HG02852 (cell line): ENCODE measurements at regions not wholly inside any gene's neighbourhood (a gene's known extent, or its start where the extent isn't known, plus 50 kb on each side); places are given as distances from the start of the nearest gene placed in this dataset.
A peak's percentile ranks its signal among the peaks of the same experiment; 100 is the strongest.
"Not testable (repeated sequence)": the region's sequence is repeated elsewhere in the genome, so short reads cannot be mapped to it uniquely, and the experiment has no call there.

Experiments
- ATAC-seq: cut with Tn5 transposase; IDR thresholded peaks from one replicate; pipeline ENCODE4 v1.9.1; 2021; ENCODE audit warnings: mild to moderate bottlenecking, moderate library complexity; ENCODE audit not compliant: unreplicated experiment

DNA sequence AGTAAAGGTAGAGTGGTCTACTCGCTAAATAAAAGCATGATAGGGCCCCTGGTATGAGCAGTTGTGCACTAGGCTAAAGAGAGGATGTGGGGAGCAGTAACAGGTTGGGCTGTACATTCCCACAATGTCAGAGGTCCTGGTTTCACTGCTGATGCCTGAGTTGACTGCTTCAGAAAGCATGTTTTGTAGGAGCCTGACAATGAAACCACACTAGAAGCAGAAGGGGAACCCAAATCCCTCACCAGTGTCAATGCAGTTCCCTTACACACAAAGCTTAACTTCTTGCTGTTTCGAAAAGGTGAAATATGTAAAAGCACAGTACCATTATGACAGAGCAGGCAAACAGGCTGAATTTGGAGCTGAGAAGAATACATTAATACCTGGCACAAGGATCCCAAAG lies 291.7 kb upstream of the KYNU start:
- peak; percentile 94 for ATAC-seq

DNA sequence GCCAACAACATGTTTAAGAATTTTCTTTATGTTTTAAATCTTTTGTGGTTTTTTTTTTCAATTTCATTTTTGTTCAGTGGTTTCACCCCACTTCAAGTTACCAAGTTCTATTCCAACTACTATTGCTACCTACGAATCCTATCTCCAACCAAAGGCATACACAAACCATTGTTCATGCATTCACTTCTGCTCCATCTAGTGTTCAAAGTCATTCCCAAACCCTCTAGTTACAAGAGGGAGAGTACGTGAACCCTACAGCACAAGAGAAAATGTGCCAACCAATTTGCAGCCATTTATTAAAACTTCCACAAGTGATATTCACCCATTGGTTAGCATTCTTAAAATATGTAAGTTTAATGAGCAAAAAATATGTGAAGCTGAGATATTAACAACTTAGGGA lies 295.1 kb upstream of the KYNU start:
- no peak for ATAC-seq

DNA sequence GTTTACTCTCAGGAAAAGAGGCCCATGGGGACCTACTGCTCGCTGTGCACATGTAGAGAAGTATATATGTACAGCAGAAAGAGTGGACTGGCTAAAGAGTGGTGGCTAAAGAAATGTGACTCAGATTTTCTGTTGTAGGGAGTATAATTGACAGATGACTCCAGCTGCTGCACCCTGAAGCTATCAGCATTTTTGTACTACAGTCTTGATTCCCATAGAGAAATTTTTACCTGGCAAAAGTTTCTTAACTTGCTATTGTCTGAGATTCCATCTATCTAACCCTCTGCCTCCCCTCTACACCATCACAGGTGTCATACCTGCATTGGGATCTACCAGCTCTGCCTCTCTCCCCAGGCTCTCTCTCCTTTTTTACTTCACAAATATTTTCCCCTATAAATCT lies 296.0 kb upstream of the KYNU start:
- no peak for ATAC-seq

DNA sequence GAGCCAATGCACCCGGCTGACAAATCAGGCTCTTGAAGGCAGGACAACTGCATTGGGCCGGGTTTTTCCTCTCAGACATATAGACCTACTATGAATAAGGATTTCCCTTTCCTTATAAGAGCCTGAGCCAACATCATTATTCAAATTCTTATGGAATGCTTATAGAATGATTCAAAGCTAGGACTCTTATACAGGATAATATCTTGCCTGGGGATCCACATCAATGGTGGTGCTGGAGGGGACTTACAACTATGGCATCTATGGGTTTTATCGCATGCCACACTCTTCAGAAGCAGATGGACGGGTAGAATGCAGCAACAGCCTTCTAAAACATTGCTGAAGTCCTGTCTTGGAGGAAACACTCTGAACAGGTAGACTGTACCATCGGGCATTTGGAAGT lies 296.8 kb upstream of the KYNU start:
- ATAC-seq = no peak

DNA sequence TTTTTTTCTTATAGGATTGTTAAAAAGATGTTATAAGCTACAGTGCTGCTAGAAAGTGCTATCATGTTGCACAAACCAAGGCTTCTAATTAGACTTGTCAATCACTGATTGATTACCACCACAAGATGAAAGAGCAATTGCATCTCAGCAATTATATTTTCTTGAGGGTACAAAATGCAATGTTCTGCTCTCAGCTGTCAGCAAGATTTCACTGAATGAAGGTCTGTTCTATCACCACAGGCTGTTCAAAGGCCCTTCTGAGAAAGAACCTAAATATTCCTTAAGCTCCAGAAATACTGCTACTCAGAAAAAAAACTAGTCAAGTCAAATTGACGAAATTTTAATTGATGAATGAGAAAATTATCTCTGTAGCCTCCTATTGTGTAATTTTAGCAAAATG lies 301.9 kb upstream of the KYNU start:
- ATAC-seq = no peak

DNA sequence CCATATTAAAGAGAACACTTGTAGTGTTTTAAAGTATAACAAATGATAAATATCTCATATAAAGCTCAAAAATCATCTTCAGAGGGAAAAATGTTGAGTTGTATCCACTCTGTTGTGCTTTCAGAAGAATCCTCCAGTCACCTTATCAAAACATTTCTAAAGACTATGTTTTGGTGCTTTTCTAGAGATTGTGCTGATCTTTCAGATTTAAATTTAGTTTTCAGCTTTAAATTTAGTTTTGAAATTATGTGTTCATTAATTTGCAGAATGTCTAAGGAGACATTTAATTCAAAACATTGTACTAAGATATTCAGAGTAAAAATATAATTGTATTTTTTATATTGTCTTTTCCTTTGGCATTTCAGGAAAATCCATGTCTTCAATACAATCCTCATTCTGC lies 303.1 kb upstream of the KYNU start:
- no peak for ATAC-seq

DNA sequence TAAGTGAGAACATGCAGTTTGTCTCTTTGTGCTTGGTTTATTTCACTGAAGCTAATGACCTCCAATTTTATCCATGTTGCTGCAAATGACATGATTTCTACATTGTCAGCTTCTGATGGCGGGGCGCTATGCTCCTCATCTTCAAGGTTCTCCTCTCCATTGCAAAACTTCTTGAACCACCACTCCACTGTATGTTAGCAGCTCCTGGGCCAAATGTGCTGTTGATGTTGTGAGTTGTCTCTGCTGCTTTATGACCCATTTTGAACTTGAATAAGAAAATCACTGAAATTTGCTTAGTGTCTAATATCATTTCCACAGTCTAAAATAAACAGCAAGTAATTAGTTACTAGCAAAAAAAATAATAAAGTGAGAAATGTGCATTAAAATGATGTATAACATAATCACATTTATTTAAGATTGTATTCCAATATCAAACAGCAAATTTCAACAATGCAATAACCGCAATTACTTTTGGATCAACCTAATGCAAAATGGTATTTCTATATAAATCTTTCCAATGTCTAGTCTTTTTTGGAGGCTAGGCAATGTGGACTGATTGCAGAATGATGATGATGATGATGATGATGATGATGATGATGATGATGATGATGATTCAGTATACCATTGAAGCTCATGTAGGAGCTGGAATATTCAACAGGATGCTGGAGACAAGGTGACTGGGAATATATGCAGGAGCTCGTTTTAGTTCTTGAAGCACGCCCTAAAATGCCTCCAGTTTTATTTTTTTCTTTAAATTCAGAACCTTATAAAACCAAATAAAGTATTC lies 304.9 kb upstream of the KYNU start:
- no peak for ATAC-seq

DNA sequence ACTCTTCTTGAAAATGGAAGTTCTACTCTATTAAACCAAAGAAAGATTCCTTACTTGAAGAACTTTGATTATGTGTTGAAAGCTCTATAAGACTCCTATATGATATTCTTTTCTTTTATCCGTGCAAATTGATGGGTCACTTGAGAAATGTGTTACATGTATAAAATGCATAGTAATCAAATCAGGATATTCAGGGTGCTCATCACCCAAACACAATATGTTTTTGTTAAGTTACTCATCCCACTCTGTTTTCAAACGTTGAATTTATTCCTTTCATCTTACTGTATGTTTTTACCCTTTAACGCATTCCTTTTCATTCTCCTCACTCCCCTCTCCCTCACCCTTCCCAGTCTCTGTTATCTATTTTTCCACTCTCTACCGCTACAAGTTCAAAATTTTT lies 305.5 kb upstream of the KYNU start:
- no peak for ATAC-seq

DNA sequence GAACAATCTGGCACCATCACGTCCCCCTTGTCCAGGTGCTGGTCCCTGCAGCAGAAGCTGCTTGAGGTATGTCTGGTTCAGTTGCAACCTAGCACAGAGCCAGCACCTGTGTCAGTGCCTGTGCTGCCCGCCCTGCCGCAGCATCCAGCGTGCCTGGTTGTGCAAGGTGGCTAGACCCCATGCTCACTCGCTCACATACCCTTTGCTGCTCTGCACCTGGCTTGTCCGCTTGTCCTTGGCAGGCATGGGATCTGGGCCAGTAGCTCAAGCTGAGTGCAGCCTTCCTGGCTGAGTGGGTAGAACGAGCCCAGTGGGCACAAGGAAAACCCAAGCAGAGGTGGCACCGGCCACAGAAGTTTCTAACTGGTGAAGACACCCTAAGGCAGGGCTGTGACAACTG lies 314.6 kb upstream of the KYNU start:
- ATAC-seq = no peak

DNA sequence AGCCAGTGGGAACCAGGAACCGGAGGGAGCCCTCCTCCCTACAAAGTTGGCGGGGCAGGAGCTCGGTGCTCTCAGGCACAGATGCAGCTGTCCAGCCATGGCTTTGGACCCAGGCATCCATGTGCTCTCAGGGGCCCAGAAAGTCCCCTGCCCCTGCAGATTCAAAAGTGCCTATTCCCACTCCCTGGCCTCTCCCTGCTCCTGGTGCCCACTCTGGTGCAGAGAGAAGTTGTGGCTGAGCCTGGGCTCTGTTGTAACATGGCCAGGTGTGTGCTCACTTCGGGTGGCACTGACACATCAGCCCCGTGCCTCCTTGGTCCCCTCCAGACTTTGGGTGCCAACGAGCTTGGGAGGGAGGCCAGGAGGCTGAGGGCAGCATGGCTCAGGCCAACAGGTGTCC lies 315.8 kb upstream of the KYNU start:
- ATAC-seq = no peak

DNA sequence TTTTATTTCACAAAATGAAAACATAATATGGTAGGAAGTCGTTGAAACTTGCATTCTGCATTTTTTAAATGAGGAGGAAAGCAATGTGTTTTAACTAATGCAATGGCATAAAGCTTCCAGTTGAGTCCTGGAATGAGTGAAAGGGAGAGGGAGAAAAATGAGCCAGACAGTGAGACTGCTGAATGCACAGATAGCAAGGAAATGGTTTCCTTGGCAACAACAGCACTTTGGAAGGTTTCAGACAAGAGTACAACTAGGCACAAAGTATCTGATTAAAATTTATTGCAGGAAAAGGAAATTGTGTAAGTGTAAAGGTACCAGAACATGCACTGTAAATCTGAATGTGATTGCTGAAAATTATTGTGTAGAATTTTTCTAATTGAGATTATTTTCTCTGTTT lies 320.1 kb upstream of the KYNU start:
- no peak for ATAC-seq

DNA sequence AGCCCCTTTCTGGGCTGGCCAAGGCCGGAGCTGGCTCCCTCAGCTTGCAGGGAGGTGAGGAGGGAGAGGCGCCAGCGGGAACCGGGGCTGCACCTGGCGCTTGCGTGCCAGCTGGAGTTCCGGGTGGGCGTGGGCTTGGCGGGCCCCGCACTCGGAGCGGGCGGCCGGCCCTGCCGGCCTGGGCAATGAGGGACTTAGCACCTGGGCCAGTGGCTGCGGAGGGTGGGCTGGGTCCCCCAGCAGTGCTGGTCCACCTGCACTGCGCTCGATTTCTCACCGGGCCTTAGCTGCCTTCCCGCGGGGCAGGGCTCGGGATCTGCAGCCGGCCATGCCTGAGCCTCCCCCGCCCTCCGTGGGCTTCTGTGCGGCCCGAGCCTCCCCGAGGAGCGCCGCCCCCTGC lies 331.5 kb upstream of the KYNU start:
- not testable (repeated sequence) for ATAC-seq

DNA sequence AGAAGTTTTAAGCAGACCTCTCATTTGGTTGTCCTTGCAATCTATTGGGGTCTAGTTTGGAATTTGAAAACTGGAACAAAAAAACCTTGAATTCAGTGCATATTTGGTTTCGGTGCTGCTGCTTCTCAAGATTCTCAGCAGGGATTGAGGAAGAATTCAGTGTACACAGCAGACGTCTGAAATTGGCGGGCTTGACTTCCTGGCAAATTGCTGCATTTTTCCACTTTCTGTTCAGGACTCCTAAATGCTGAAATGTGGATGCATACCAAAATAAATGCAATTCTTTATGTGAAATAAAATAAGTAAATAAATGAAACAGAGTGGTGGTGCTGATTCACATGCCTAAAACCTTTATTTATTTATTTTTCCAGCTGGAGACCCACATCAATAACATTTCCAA lies 332.4 kb upstream of the KYNU start:
- ATAC-seq = no peak

DNA sequence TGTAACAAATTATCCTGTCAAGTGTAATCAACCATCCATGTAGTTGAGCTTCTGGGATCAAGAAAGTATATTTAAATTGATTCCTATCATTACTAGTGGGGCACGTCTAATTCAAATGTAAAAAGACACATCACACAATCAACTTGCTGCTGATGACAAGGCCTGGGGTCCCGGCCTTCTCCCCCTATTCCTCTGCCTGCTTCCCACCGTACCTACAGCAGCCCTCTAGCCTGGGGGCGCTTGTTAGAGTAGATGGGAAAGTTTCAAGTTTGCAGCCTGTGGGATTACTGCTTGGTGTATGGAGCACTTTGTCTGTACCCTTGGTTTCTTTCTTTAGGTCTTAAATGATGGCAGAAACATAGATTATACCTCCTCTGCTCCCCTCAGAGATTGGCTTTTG lies 333.3 kb upstream of the KYNU start:
- no peak for ATAC-seq

DNA sequence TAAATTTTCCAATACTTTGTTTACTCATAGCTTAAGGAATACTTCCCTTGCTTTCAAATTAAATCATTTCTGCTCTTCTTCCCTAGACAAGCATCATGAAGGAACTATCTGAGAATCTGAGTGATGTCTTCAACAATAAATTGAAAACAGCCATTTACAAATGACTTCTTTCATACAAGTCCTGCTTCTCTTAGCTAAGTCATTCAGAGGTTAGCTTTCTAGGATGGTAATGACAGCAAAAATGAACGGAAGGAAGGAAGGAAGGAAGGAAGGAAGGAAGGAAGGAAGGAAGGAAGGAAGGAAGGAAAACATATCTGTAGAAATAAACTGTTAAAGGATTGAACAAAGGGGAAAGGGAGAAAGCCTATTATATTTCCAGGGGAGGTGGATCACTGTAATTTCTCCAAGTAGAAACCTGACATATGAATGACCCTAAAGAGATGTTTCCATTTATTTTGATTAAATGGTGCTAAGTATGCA lies 335.0 kb upstream of the KYNU start:
- no peak for ATAC-seq

DNA sequence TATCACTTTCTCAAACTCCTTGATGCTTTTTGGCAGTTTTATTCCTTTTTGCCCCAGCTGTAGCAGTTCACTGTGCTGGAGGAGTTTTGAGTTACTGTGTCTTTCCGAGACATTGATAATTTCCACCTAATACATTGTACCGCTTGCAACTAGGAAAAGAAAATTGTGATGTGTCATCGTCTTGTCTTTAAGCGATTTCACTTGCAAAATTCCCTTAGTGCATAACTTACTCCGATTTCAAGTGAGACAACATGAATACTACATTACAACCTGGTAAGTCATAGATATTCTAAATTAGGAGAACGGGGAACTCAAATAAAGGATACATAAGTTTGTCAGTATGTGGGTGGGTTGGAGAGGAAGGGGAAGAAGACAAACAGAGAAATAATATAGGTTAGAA lies 340.5 kb upstream of the KYNU start:
- no peak for ATAC-seq

DNA sequence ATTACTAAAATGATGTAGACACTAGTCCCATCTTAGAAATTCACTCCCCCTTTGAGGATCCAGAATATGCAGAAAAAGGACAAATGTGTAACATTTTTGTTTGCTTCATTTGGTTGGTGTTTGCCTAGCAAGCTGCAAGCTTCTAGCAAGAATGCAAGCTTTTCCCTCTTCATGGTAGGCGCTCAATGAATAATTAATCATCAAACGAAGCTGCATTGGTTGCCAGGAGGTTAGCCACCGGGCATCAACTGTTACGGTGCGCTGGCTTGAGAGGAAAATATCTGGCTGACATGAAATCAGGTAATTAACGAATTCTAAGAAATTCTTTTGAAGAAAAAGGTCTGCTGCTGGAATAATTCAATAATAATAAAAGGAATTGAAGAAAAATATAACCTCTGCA lies 341.0 kb upstream of the KYNU start:
- no peak for ATAC-seq

DNA sequence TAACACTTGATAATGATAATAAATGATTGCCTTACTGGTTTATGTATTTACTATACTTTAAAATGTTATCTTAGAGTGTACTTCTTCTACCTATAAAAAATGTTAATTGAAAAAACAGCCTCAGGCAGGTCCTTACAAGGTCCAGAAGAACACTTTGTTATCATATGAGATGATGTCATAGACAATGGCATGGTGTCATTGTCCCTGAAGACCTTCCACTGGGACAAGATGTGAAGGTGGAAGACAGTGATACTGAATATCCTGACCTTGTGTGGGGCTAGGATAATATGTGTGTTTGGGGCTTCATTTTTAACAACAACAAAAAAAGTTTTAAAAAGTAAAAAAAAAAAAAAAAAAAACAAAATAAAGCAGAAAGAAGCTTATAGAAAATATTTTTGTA lies 342.2 kb upstream of the KYNU start:
- ATAC-seq = no peak

DNA sequence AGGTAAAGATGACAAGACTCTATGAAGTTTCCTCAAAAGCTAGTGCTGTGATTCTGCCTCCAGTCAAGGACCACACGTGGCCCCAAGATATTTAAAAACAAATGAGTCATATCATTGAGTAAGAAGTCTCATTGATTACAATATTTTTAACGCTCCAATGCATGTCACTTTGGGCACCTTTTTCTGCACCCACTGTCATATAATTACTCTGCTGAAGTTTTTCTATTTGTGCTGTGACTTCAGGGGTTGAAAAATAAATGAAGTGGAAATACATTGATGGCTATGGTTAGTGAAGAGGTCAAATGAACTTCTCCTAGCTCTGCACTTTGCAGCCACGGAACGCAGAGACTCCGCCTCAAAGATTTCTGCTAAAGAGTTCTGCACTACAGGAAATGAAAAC lies 344.3 kb upstream of the KYNU start:
- no peak for ATAC-seq

DNA sequence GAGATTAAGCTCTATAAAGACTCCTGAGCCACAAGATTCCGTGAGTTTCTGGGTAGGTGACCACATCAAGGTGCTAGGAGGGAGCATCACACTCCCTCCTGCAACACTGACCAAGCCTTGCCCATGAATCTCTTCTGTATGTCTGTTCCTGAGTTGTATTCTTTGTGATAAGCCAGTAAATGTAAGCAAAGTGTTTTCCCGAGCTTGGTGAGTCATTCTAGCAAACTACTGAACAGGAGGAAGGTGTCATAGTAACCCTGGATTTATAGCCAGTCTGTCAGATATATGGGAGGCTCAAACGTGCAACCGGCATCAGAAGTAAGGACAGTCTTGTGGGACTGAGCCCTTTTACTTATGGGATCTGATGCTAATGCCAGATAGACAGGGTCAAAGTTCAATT lies 346.1 kb upstream of the KYNU start:
- no peak for ATAC-seq

DNA sequence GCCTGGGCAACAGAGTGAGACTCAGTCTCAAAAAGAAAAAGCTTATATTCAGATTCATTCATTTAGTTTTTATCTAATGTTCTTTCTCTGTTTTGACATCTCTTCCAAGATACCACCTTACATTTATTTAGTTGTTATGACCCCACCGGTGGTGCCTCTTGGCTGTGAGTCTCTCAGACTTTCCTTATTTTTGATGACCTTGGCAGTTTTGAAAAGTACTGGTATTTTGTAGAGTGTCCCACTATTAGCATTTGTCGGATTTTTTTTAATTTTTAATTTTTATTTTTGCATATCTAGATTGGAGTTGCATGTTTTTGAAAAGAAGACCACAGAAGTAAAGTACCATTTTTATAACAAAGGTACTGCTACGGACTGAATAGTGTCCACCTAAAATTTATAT lies 351.7 kb upstream of the KYNU start:
- no peak for ATAC-seq

DNA sequence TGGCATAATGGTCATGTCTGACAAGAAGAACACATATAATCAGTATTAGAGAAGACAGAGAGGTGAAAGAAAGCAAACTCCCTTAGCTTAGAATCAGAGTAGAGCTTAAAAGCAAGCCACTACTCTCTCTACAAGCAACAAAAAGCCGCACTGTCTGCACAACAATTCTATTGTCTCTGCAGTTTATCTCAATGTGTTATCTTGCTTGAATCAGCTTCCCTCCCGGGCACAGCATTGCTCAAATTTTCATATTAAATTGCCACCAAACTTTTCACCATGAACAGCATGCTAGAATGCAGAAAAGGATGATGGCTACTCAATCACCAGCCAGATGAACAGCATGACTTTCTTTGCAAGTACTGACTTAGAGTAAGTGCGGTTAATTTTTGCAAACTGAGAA lies 356.0 kb upstream of the KYNU start:
- ATAC-seq = no peak

DNA sequence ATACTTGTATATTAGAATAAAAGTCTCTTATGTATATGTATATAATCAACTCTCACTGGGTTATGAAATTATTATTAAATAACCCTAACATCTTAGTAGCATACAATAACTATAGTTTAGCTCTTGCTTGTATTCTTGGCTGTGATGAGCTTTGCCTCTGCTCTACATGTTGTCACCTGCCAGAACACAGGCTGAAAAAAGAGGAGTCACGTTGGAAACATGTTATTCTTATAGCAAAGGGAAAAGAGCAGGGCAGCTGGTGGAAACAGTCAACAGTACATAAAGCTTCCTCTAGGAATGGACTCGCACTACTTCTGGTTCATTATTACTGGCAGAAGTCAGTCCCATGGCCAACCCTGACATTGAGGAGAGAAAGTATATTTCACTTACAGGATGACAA lies 362.0 kb upstream of the KYNU start:
- no peak for ATAC-seq
